SK-N-SH (cell line): ENCODE measurements at regions not wholly inside any gene's neighbourhood (a gene's known extent, or its start where the extent isn't known, plus 50 kb on each side); places are given as distances from the start of the nearest gene placed in this dataset.

Experiments used
- CTCF ChIA-PET: fragments of 300-600, 350-600 bp; formaldehyde crosslinking; extraction: SDS; loops from one replicate; lab custom pipeline; 2021; lab: Yijun Ruan, JAX
- POLR2A ChIA-PET: fragments of 350-600 bp; sonication (Branson Sonifier 250); formaldehyde crosslinking; extraction: SDS; loops from one replicate; lab custom pipeline; 2020; ENCODE audit warnings: antibody characterized with exemption, inconsistent platforms; lab: Yijun Ruan, JAX
- DNase-seq: peaks from one replicate; pipeline ENCODE4 v3.0.0; 2012
- H2AFZ ChIP-seq: fragments of 200-600 bp; sonication (generic); 2 replicates; pipeline ENCODE4 v1.8.1; 2016; ENCODE audit warnings: antibody characterized with exemption, mild to moderate bottlenecking, low read depth
- H3F3A ChIP-seq: fragments of 200-600 bp; sonication (generic); replicated peaks from 2 replicates; pipeline ENCODE3; 2016; ENCODE audit warnings: antibody characterized with exemption, mild to moderate bottlenecking; ENCODE audit not compliant: insufficient read depth
- H3K27ac ChIP-seq, 2 experiments: fragments of 200-500 bp in 1 of 2; fragments of 200-600 bp in 1 of 2; sonication (Bioruptor generic) in 1 of 2; sonication (generic), shearing (Covaris generic) in 1 of 2; 2 replicates each; pipeline versions ENCODE4 v1.5.1 to v1.6.1; 2014 to 2016; ENCODE audit warnings: low read depth in 2 of 2, inconsistent platforms in 1 of 2, low read length in 1 of 2, mild to moderate bottlenecking in 1 of 2, mixed read lengths in 1 of 2
- H3K27me3 ChIP-seq: fragments of 200-600 bp; sonication (generic), shearing (Covaris generic); 2 replicates; pipeline ENCODE4 v1.6.1; 2016; ENCODE audit warnings: mixed run types; ENCODE audit not compliant: insufficient read depth
- H3K36me3 ChIP-seq, 2 experiments: fragments of 200-500 bp in 1 of 2; fragments of 200-600 bp in 1 of 2; sonication (Bioruptor generic) in 1 of 2; sonication (generic) in 1 of 2; replicated peaks in 1 of 2; 2 replicates each; pipeline versions ENCODE3 to v1.5.1; 2014 to 2016; ENCODE audit warnings: low read length in 1 of 2, mild to moderate bottlenecking in 1 of 2; ENCODE audit not compliant: insufficient read depth in 2 of 2, control insufficient read depth in 1 of 2
- H3K4me1 ChIP-seq, 2 experiments: fragments of 200-500 bp in 1 of 2; fragments of 200-600 bp in 1 of 2; sonication (Bioruptor generic) in 1 of 2; sonication (generic), shearing (Covaris generic) in 1 of 2; 2 replicates each; pipeline versions ENCODE4 v1.5.1 to v1.6.1; 2014 to 2016; ENCODE audit warnings: low read depth in 1 of 2, low read length in 1 of 2, mixed run types in 1 of 2; ENCODE audit not compliant: insufficient read depth in 2 of 2, control insufficient read depth in 1 of 2
- H3K4me2 ChIP-seq: fragments of 200-600 bp; sonication (generic), shearing (Covaris generic); 2 replicates; pipeline ENCODE4 v1.6.1; 2017; ENCODE audit warnings: mixed run types
- H3K4me3 ChIP-seq, 2 experiments: fragments of 200-500 bp in 1 of 2; fragments of 200-600 bp in 1 of 2; sonication (Bioruptor generic) in 1 of 2; sonication (generic), shearing (Covaris generic) in 1 of 2; 2 replicates each; pipeline versions ENCODE4 v1.5.1 to v1.8.1; 2014 to 2016; ENCODE audit warnings: low read depth in 2 of 2, inconsistent platforms in 1 of 2, low read length in 1 of 2, mild to moderate bottlenecking in 1 of 2, mixed read lengths in 1 of 2, moderate library complexity in 1 of 2
- H3K79me2 ChIP-seq: fragments of 200-600 bp; sonication (generic); 2 replicates; pipeline ENCODE4 v1.8.1; 2017; ENCODE audit warnings: mild to moderate bottlenecking; ENCODE audit not compliant: insufficient read depth
- H3K9ac ChIP-seq: fragments of 200-600 bp; sonication (generic); 2 replicates; pipeline ENCODE4 v1.6.1; 2017; ENCODE audit warnings: mixed run types
- H3K9me2 ChIP-seq: fragments of 200-600 bp; sonication (generic); 2 replicates; pipeline ENCODE4 v1.6.1; 2017; ENCODE audit warnings: mixed run types
- H3K9me3 ChIP-seq: fragments of 200-600 bp; sonication (generic); 2 replicates; pipeline ENCODE4 v1.6.1; 2017; ENCODE audit warnings: mixed run types, mild to moderate bottlenecking, moderate library complexity
- H4K20me1 ChIP-seq: fragments of 200-600 bp; sonication (generic); 2 replicates; pipeline ENCODE4 v1.6.1; 2017; ENCODE audit warnings: mild to moderate bottlenecking, mixed run types; ENCODE audit not compliant: insufficient read depth
- CHD2 ChIP-seq: fragments of 150-350 bp; IDR thresholded peaks from 2 replicates; pipeline ENCODE4 v1.6.1; 2018; ENCODE audit warnings: low read length; ENCODE audit not compliant: partially characterized antibody
- ELF1 ChIP-seq: IDR thresholded peaks from 2 replicates; pipeline ENCODE4 v1.4.0; 2012
- EP300 ChIP-seq, 2 experiments: IDR thresholded peaks; 2 replicates each; pipeline versions ENCODE4 v1.4.0 to v1.6.1; 2012; ENCODE audit warnings: borderline replicate concordance in 1 of 2, low read depth in 1 of 2, low read length in 1 of 2
- FOXM1 ChIP-seq: IDR thresholded peaks from 2 replicates; pipeline ENCODE4 v1.4.0; 2012; ENCODE audit warnings: low read depth, mild to moderate bottlenecking
- IRF3 ChIP-seq: fragments of 150-350 bp; IDR thresholded peaks from 2 replicates; pipeline ENCODE4 v1.6.1; 2016; ENCODE audit warnings: mild to moderate bottlenecking, low read depth, low read length
- MXI1 ChIP-seq: IDR thresholded peaks from 2 replicates; pipeline ENCODE4 v1.6.1; 2012; ENCODE audit warnings: mild to moderate bottlenecking, low read depth, low read length, improper control_type of control experiment
- PBX3 ChIP-seq: IDR thresholded peaks from 2 replicates; pipeline ENCODE4; 2012
- REST ChIP-seq: IDR thresholded peaks from 2 replicates; pipeline ENCODE4 v1.6.1; 2012; ENCODE audit warnings: mild to moderate bottlenecking, low read depth, low read length, moderate library complexity
- RXRA ChIP-seq: IDR thresholded peaks from 2 replicates; pipeline ENCODE4 v1.4.0; 2012; ENCODE audit warnings: low read depth, mild to moderate bottlenecking, borderline replicate concordance
- SMC3 ChIP-seq: IDR thresholded peaks from 2 replicates; pipeline ENCODE4 v1.6.1; 2012; ENCODE audit warnings: low read depth, low read length, improper control_type of control experiment
- TEAD4 ChIP-seq: IDR thresholded peaks from 2 replicates; pipeline ENCODE4 v1.4.0; 2012; ENCODE audit warnings: mild to moderate bottlenecking, borderline replicate concordance; ENCODE audit not compliant: insufficient read depth
- WGBS: methylation state at CpG from one replicate; pipeline ENCODE4 v1.1.6; 2017; ENCODE audit warnings: low lambda C conversion rate; 5-methylcytosine and 5-hydroxymethylcytosine counted together

GRCh38 chr5:89493414-89493813, 610.4 kb upstream of the MEF2C start:
- TF ChIP-seq EP300 (IDR thresholded peaks at IDR 0.05; ENCODE audit: borderline replicate concordance in 1 of 2, low read depth in 1 of 2, low read length in 1 of 2) = no peak
- H3K27me3 ChIP-seq = no peaks in the 10 kb centered on the region
- no peaks in the 10 kb centered on the region for H4K20me1 ChIP-seq
- no peaks in the 10 kb centered on the region for H3K9me2 ChIP-seq
- 46% methylated on average over 1 of the region's 1 CpG for WGBS
- H3K27ac ChIP-seq = no peak overlapping the region
- ChIA-PET CTCF (no interaction called here), POLR2A (no interaction called here)
- no peaks in the 10 kb centered on the region for H3K4me1 ChIP-seq
- no peaks in the 10 kb centered on the region for H3K36me3 ChIP-seq
- H3F3A ChIP-seq = no peaks in the 10 kb centered on the region
- H3K4me3 ChIP-seq = no peak overlapping the region
- H3K79me2 ChIP-seq = no peaks in the 10 kb centered on the region
- no peak overlapping the region for H3K4me2 ChIP-seq
- DNase-seq = no peak
- H2AFZ ChIP-seq = no peak overlapping the region
- no peak overlapping the region for H3K9ac ChIP-seq
- no peaks in the 10 kb centered on the region; the same call in 1 of the 2 replicates for H3K9me3 ChIP-seq

- WGBS = 75% methylated on average over 1 of the region's 1 CpG
- CTCF ChIA-PET = no interaction called here
These were observed 602.0 kb upstream of the MEF2C start for GRCh38 chr5:89484962-89485361.

GRCh38 chr5:89480406-89481007, 597.5 kb upstream of the MEF2C start:
- H3K27ac ChIP-seq = no peak overlapping the region
- H3K9me3 ChIP-seq = no peaks in the 10 kb centered on the region
- H3K27me3 ChIP-seq = no peaks in the 10 kb centered on the region
- ChIA-PET CTCF (no interaction called here), POLR2A (no interaction called here)
- no peaks in the 10 kb centered on the region for H3K9me2 ChIP-seq
- H3F3A ChIP-seq = no peaks in the 10 kb centered on the region
- H4K20me1 ChIP-seq = no peaks in the 10 kb centered on the region
- 47% methylated on average over 1 of the region's 1 CpG for WGBS
- DNase-seq = no peak
- no peak overlapping the region for H2AFZ ChIP-seq
- no peaks in the 10 kb centered on the region for H3K36me3 ChIP-seq
- H3K4me3 ChIP-seq = no peak overlapping the region
- H3K4me1 ChIP-seq = no peaks in the 10 kb centered on the region; a peak in 1 of 4 replicates
- TF ChIP-seq TEAD4 (no peak), MXI1 (no peak), IRF3 (no peak), ELF1 (no peak), FOXM1 (no peak), CHD2 (no peak), RXRA (no peak), REST (no peak)
- no peak overlapping the region for H3K4me2 ChIP-seq
- H3K79me2 ChIP-seq = no peaks in the 10 kb centered on the region
- H3K9ac ChIP-seq = no peak overlapping the region

More at GRCh38 chr5:89484962-89485361, 602.0 kb upstream of the MEF2C start:
- H3K27me3 ChIP-seq = no peaks in the 10 kb centered on the region
- TF ChIP-seq FOXM1 (no peak), TEAD4 (no peak), SMC3 (no peak), EP300 (IDR thresholded peaks at IDR 0.05; ENCODE audit: borderline replicate concordance in 1 of 2, low read depth in 1 of 2, low read length in 1 of 2) (no peak), PBX3 (no peak)
- no peaks in the 10 kb centered on the region for H3K36me3 ChIP-seq
- H3K9ac ChIP-seq = no peak overlapping the region
- no peak overlapping the region for H3K27ac ChIP-seq
- H3K9me2 ChIP-seq = no peaks in the 10 kb centered on the region
- DNase-seq = no peak
- POLR2A ChIA-PET = no interaction called here
- H3K9me3 ChIP-seq = no peaks in the 10 kb centered on the region
- no peaks in the 10 kb centered on the region for H3F3A ChIP-seq
- H3K79me2 ChIP-seq = no peaks in the 10 kb centered on the region
- no peak overlapping the region for H3K4me3 ChIP-seq
- H2AFZ ChIP-seq = no peak overlapping the region
- H3K4me1 ChIP-seq = no peaks in the 10 kb centered on the region; a peak in 1 of 4 replicates
- H3K4me2 ChIP-seq = no peak overlapping the region
- no peaks in the 10 kb centered on the region for H4K20me1 ChIP-seq
